ENCODE measurements at regions not wholly inside any gene's neighbourhood (a gene's known extent, or its start where the extent isn't known, plus 50 kb on each side); places are given as distances from the start of the nearest gene placed in this dataset.

- Histone ChIP-seq H3K9me1 (ENCODE audit: insufficient read depth, low read length) (no peaks in the 10 kb centered on the region; the same call in 1 of the 2 replicates), H3K27ac (ENCODE audit: insufficient read depth, low read length) (no peak overlapping the region), H4K91ac (ENCODE audit: insufficient read depth, low read depth, low read length) (peak overlapping the region; percentile 53; the same call in 1 of the 2 replicates), H3K79me1 (ENCODE audit: low read depth in 1 of 2, low read length in 2 of 2) (no peaks in the 10 kb centered on the region), H3K27me3 (ENCODE audit: control insufficient read depth, insufficient read depth, low read length) (no peaks in the 10 kb centered on the region), H2BK5ac (ENCODE audit: low read depth, low read length, poor library complexity, severe bottlenecking) (peak overlapping the region; percentile 65), H2AK5ac (ENCODE audit: low read depth, low read length) (no peak overlapping the region), H3K9me3 (ENCODE audit: control insufficient read depth, insufficient read depth, low read length) (no peaks in the 10 kb centered on the region), H3K4ac (ENCODE audit: low read depth, low read length) (no peak overlapping the region), H3K4me1 (ENCODE audit: control insufficient read depth, insufficient read depth, low read length) (peaks cover 2% of the 10 kb centered on the region; the same call in 1 of the 2 replicates), H4K5ac (ENCODE audit: low read depth, low read length) (peak overlapping the region; percentile 13; the same call in 1 of the 2 replicates), H2BK20ac (ENCODE audit: low read depth, low read length) (peak overlapping the region; percentile 38; the same call in 1 of the 2 replicates), H3K36me3 (ENCODE audit: control insufficient read depth, insufficient read depth, low read length) (no peaks in the 10 kb centered on the region), H3K18ac (ENCODE audit: low read depth, low read length) (peak overlapping the region; percentile 13; the same call in 1 of the 2 replicates), H2AFZ (replicated peaks; ENCODE audit: low read length, poor library complexity) (no peak overlapping the region), H3K9ac (ENCODE audit: low read depth, low read length) (no peak overlapping the region), H3K56ac (ENCODE audit: extremely low read depth, insufficient read depth, low read length) (peak overlapping the region; percentile 55), H3K23ac (ENCODE audit: low read depth, low read length) (no peak overlapping the region), H3K4me3 (ENCODE audit: insufficient read depth, low read depth, low read length) (no peak overlapping the region), H2BK120ac (ENCODE audit: low read depth, low read length) (peak overlapping the region; percentile 72), H4K20me1 (ENCODE audit: insufficient read depth, low read length) (no peaks in the 10 kb centered on the region), H4K8ac (ENCODE audit: low read depth in 2 of 2, low read length in 2 of 2) (peak overlapping the region in 1 of 2 experiments; percentile 51; a peak in 2 of 4 replicates), H3K14ac (replicated peaks; ENCODE audit: low read depth, low read length) (no peak overlapping the region), H2BK15ac (ENCODE audit: low read depth, low read length) (no peak overlapping the region), H3K4me2 (ENCODE audit: low read depth, low read length) (no peak overlapping the region), H2AK9ac (replicated peaks; ENCODE audit: low read depth, low read length, poor library complexity) (no peak overlapping the region)
- POLR2A ChIA-PET (ENCODE audit: unreplicated experiment) = no interaction called here
- BruUV-seq (replicated peaks) = no TSS peak
- ATAC-seq (ENCODE audit: low read depth) = peak; percentile 81
- intact Hi-C loops (cut with micrococcal nuclease) (loop anchor here (5.0 kb wide), 1 partner anchor 76 kb away; no protein-coding TSS in a partner anchor), in situ Hi-C loops (cut with MboI; ENCODE audit: low sequenced_read_pairs) (no loop called here), dilution Hi-C loops (cut with HindIII; ENCODE audit: low sequenced_read_pairs, unreplicated experiment) (no loop called here)
- CTCF ChIA-PET = no interaction called here
- no CpG with 5 or more reads among the region's 3 CpGs for WGBS, 2 experiments (ENCODE audit: extremely low coverage in 2 of 2, insufficient read length in 1 of 2)
- DNase-seq = peak; percentile 93
- TF ChIP-seq RAD21 (IDR thresholded peaks at IDR 0.05; ENCODE audit: low read length) (no peak), BHLHE40 (IDR thresholded peaks at IDR 0.05; ENCODE audit: low read depth, low read length) (peak; percentile 67), NFE2L2 (IDR thresholded peaks at IDR 0.05; ENCODE audit: low read depth, low read length) (no peak), RCOR1 (IDR thresholded peaks at IDR 0.05; ENCODE audit: insufficient replicate concordance, low read length) (no peak), POLR2A (IDR thresholded peaks at IDR 0.05; ENCODE audit: low read depth, low read length) (no peak), CEBPB (IDR thresholded peaks at IDR 0.05; ENCODE audit: low read depth, low read length) (peak; percentile 43), USF2 (IDR thresholded peaks at IDR 0.05; ENCODE audit: low read depth, low read length) (peak; percentile 92), MAFK (IDR thresholded peaks at IDR 0.05; ENCODE audit: low read depth, low read length) (peak; percentile 87), SMC3 (IDR thresholded peaks at IDR 0.05; ENCODE audit: low read depth, low read length) (no peak), ELK1 (IDR thresholded peaks at IDR 0.05; ENCODE audit: borderline replicate concordance, low read depth, low read length) (no peak), FOS (IDR thresholded peaks at IDR 0.05; ENCODE audit: low read depth, low read length) (peak; percentile 90), MXI1 (IDR thresholded peaks at IDR 0.05; ENCODE audit: borderline replicate concordance, low read depth, low read length) (no peak), MAZ (IDR thresholded peaks at IDR 0.05; ENCODE audit: borderline replicate concordance, low read depth, low read length) (no peak), CHD1 (IDR thresholded peaks at IDR 0.05; ENCODE audit: low read depth, low read length) (no peak), CTCF (conservative IDR thresholded peaks at IDR 0.05; ENCODE audit: low read depth, low read length) (no peak), RFX5 (IDR thresholded peaks at IDR 0.05; ENCODE audit: low read depth, low read length) (no peak)
Observed at GRCh38 chr10:109205929-109206585, 717.3 kb downstream of the XPNPEP1 start.

All from IMR-90 (cell line).